ENCODE measurements at regions not wholly inside any gene's neighbourhood (a gene's known extent, or its start where the extent isn't known, plus 50 kb on each side); places are given as distances from the start of the nearest gene placed in this dataset.

- TF ChIP-seq CTCF (conservative IDR thresholded peaks at IDR 0.05), result no peak
- no peak for TF ChIP-seq ZFX (IDR thresholded peaks at IDR 0.05)
These were observed 366.6 kb upstream of the NCAM2 start for GRCh38 chr21:20631633-20632032.
